ENCODE measurements at regions not wholly inside any gene's neighbourhood (a gene's known extent, or its start where the extent isn't known, plus 50 kb on each side); places are given as distances from the start of the nearest gene placed in this dataset.

GRCh38 chr10:57943701-57944100 lies 324.0 kb downstream of the IPMK start:
- H3K4me3 ChIP-seq (ENCODE audit: low read depth, low read length), result no peak overlapping the region
- DNase-seq (ENCODE audit: low read depth), result no peak
- TF ChIP-seq CTCF (IDR thresholded peaks at IDR 0.05; ENCODE audit: control insufficient read depth, extremely low read depth, insufficient read depth), result no peak

- DNase-seq (ENCODE audit: low read depth), result peak; percentile 90
Measured at GRCh38 chr10:57925045-57925444, 342.6 kb downstream of the IPMK start.

GRCh38 chr10:57921140-57921539 lies 346.6 kb downstream of the IPMK start:
- no peak for TF ChIP-seq CTCF (IDR thresholded peaks at IDR 0.05; ENCODE audit: control insufficient read depth, extremely low read depth, insufficient read depth)
- no peak for DNase-seq (ENCODE audit: low read depth)
- H3K4me3 ChIP-seq (ENCODE audit: low read depth, low read length), result no peak overlapping the region

More at GRCh38 chr10:57925045-57925444, 342.6 kb downstream of the IPMK start:
- no peak for TF ChIP-seq CTCF (IDR thresholded peaks at IDR 0.05; ENCODE audit: control insufficient read depth, extremely low read depth, insufficient read depth)
- no peak overlapping the region for H3K4me3 ChIP-seq (ENCODE audit: low read depth, low read length)

DNA sequence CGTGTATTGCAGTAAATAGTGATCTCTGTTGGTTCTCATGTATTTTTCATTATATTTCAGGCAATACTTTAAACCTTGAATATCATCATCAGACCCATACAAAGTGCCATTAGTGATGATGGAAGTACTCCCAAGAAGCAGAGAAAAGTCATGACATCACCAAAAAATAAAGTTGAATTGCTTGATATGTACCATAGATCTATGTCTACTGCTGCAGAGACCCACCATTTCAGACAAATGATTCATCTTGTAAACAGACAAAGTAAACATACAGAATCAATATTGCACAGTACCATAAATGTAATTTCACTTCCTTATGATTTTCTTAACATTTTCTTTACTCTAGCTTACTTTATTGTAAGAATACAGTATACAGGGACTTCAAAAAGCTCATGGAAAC lies 347.8 kb downstream of the IPMK start:
- peak; percentile 25 for DNase-seq (ENCODE audit: low read depth)
- H3K4me3 ChIP-seq (ENCODE audit: low read depth, low read length), result no peak overlapping the region
- TF ChIP-seq CTCF (IDR thresholded peaks at IDR 0.05; ENCODE audit: control insufficient read depth, extremely low read depth, insufficient read depth), result no peak

DNA sequence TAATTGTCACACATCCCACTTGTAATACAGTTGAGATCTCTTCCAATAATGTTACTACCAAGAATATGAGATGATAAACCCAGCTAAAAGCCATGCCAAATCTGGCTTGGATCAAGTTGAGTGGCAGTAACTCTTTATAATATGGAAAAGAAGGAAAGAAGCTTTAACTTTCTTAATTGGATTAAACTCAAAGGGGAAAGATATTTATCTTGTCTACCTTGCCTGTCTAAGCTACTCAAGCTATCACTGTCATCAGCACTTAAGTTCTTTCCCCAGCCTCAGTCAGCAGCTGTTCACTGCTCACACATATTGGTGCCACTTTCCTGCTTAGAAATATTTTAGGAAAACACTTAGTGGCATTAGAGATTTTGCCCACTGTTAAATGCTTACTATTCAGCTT lies 350.7 kb downstream of the IPMK start:
- no peak for DNase-seq (ENCODE audit: low read depth)
- no peak overlapping the region for H3K4me3 ChIP-seq (ENCODE audit: low read depth, low read length)
- TF ChIP-seq CTCF (IDR thresholded peaks at IDR 0.05; ENCODE audit: control insufficient read depth, extremely low read depth, insufficient read depth), result no peak

GRCh38 chr10:57905861-57906260 lies 361.8 kb downstream of the IPMK start:
- DNase-seq (ENCODE audit: low read depth), result no peak
- no peak overlapping the region for H3K4me3 ChIP-seq (ENCODE audit: low read depth, low read length)
- TF ChIP-seq CTCF (IDR thresholded peaks at IDR 0.05; ENCODE audit: control insufficient read depth, extremely low read depth, insufficient read depth), result no peak

- peak; percentile 48 for DNase-seq (ENCODE audit: low read depth)
- no peak overlapping the region for H3K4me3 ChIP-seq (ENCODE audit: low read depth, low read length)
- TF ChIP-seq CTCF (IDR thresholded peaks at IDR 0.05; ENCODE audit: control insufficient read depth, extremely low read depth, insufficient read depth), result no peak
Measured at GRCh38 chr10:57905010-57905409, 362.7 kb downstream of the IPMK start.
